ENCODE measurements at regions not wholly inside any gene's neighbourhood (a gene's known extent, or its start where the extent isn't known, plus 50 kb on each side); places are given as distances from the start of the nearest gene placed in this dataset.

DNA sequence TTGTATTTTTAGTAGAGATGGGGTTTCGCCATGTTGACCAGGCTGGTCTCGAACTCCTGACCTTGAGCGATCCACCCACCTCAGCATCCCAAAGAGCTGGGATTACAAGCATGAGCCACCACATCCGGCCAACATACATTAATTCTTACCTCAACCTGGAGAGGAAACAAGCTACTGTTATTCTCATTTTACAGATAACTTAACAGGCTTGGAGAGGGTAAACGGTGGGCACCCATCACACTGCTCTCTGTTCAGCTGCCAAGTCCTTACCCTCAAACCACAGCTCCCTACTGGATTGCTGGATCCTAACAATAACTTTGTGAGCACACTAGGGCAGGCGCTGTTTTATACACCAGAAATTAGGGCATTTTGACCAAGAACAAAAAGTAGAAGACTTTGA lies 93.6 kb upstream of the BARHL2 start:
- no peak for TF ChIP-seq SMC3 (conservative IDR thresholded peaks at IDR 0.05; ENCODE audit: poor library complexity)
- TF ChIP-seq, protein P1, sequence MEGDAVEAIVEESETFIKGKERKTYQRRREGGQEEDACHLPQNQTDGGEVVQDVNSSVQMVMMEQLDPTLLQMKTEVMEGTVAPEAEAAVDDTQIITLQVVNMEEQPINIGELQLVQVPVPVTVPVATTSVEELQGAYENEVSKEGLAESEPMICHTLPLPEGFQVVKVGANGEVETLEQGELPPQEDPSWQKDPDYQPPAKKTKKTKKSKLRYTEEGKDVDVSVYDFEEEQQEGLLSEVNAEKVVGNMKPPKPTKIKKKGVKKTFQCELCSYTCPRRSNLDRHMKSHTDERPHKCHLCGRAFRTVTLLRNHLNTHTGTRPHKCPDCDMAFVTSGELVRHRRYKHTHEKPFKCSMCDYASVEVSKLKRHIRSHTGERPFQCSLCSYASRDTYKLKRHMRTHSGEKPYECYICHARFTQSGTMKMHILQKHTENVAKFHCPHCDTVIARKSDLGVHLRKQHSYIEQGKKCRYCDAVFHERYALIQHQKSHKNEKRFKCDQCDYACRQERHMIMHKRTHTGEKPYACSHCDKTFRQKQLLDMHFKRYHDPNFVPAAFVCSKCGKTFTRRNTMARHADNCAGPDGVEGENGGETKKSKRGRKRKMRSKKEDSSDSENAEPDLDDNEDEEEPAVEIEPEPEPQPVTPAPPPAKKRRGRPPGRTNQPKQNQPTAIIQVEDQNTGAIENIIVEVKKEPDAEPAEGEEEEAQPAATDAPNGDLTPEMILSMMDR (IDR thresholded peaks at IDR 0.05; ENCODE audit: poor library complexity, severe bottlenecking): no peak
- no peak for TF ChIP-seq EZH2 (IDR thresholded peaks at IDR 0.05; ENCODE audit: borderline replicate concordance, insufficient read depth, low read length, poor library complexity, severe bottlenecking)
- TF ChIP-seq MXI1 (conservative IDR thresholded peaks at IDR 0.05; ENCODE audit: poor library complexity, severe bottlenecking): no peak
- TF ChIP-seq POLR2AphosphoS5 (IDR thresholded peaks at IDR 0.05): no peak
- TF ChIP-seq TAF1 (IDR thresholded peaks at IDR 0.05; ENCODE audit: low read depth): no peak
- TF ChIP-seq EP300 (conservative IDR thresholded peaks at IDR 0.05; ENCODE audit: poor library complexity, severe bottlenecking): no peak
- no peak for TF ChIP-seq RAD21 (conservative IDR thresholded peaks at IDR 0.05)
- TF ChIP-seq, protein P2, sequence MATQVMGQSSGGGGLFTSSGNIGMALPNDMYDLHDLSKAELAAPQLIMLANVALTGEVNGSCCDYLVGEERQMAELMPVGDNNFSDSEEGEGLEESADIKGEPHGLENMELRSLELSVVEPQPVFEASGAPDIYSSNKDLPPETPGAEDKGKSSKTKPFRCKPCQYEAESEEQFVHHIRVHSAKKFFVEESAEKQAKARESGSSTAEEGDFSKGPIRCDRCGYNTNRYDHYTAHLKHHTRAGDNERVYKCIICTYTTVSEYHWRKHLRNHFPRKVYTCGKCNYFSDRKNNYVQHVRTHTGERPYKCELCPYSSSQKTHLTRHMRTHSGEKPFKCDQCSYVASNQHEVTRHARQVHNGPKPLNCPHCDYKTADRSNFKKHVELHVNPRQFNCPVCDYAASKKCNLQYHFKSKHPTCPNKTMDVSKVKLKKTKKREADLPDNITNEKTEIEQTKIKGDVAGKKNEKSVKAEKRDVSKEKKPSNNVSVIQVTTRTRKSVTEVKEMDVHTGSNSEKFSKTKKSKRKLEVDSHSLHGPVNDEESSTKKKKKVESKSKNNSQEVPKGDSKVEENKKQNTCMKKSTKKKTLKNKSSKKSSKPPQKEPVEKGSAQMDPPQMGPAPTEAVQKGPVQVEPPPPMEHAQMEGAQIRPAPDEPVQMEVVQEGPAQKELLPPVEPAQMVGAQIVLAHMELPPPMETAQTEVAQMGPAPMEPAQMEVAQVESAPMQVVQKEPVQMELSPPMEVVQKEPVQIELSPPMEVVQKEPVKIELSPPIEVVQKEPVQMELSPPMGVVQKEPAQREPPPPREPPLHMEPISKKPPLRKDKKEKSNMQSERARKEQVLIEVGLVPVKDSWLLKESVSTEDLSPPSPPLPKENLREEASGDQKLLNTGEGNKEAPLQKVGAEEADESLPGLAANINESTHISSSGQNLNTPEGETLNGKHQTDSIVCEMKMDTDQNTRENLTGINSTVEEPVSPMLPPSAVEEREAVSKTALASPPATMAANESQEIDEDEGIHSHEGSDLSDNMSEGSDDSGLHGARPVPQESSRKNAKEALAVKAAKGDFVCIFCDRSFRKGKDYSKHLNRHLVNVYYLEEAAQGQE (IDR thresholded peaks at IDR 0.05; ENCODE audit: borderline replicate concordance): no peak

All from neural cell (in vitro differentiated cells).